ENCODE measurements at regions not wholly inside any gene's neighbourhood (a gene's known extent, or its start where the extent isn't known, plus 50 kb on each side); places are given as distances from the start of the nearest gene placed in this dataset.
A peak's percentile ranks its signal among the peaks of the same experiment; 100 is the strongest.
"Not testable (repeated sequence)": the region's sequence is repeated elsewhere in the genome, so short reads cannot be mapped to it uniquely, and the experiment has no call there.

- no peak overlapping the region for H3K27ac ChIP-seq (ENCODE audit: low read depth, low read length)
- H3K4me3 ChIP-seq (ENCODE audit: low read depth, low read length), result no peak overlapping the region
- no peaks in the 10 kb centered on the region for H3K36me3 ChIP-seq (ENCODE audit: control insufficient read depth, insufficient read depth, low read length)
- H3K4me1 ChIP-seq (ENCODE audit: control insufficient read depth, insufficient read depth, low read length), result peaks cover 6% of the 10 kb centered on the region
- H3K9me3 ChIP-seq (ENCODE audit: control insufficient read depth, insufficient read depth, low read length), result no peaks in the 10 kb centered on the region
- 83% methylated on average over 5 of the region's 5 CpGs for WGBS (ENCODE audit: insufficient coverage)
- peak in 1 of 6 donors; percentile 41 for DNase-seq (ENCODE audit: low read depth in 4 of 6, low spot score in 6 of 6)
- no peaks in the 10 kb centered on the region for H3K27me3 ChIP-seq (ENCODE audit: control insufficient read depth, insufficient read depth, low read length)
These were observed 245.2 kb upstream of the CCL2 start for GRCh38 chr17:34009912-34010311.

- no peak overlapping the region for H3K27ac ChIP-seq (ENCODE audit: low read depth, low read length)
- WGBS (ENCODE audit: insufficient coverage), result 61% methylated on average over 2 of the region's 2 CpGs
- peaks cover 6% of the 10 kb centered on the region for H3K4me1 ChIP-seq (ENCODE audit: control insufficient read depth, insufficient read depth, low read length)
- H3K27me3 ChIP-seq (ENCODE audit: control insufficient read depth, insufficient read depth, low read length), result no peaks in the 10 kb centered on the region
- H3K4me3 ChIP-seq (ENCODE audit: low read depth, low read length), result no peak overlapping the region
- DNase-seq (ENCODE audit: low read depth in 4 of 6, low spot score in 6 of 6), result no peak
- H3K36me3 ChIP-seq (ENCODE audit: control insufficient read depth, insufficient read depth, low read length), result no peaks in the 10 kb centered on the region
- no peaks in the 10 kb centered on the region for H3K9me3 ChIP-seq (ENCODE audit: control insufficient read depth, insufficient read depth, low read length)
These were observed 244.6 kb upstream of the CCL2 start for GRCh38 chr17:34010534-34010933.

GRCh38 chr17:34011599-34011998 lies 243.5 kb upstream of the CCL2 start:
- Histone ChIP-seq H3K4me3 (ENCODE audit: low read depth, low read length) (no peak overlapping the region), H3K9me3 (ENCODE audit: control insufficient read depth, insufficient read depth, low read length) (no peaks in the 10 kb centered on the region)
- 95% methylated on average over 3 of the region's 3 CpGs for WGBS (ENCODE audit: insufficient coverage)

GRCh38 chr17:34012709-34013375 lies 242.2 kb upstream of the CCL2 start:
- H3K36me3 ChIP-seq (ENCODE audit: control insufficient read depth, insufficient read depth, low read length), result no peaks in the 10 kb centered on the region
- 64% methylated on average over 2 of the region's 5 CpGs for WGBS (ENCODE audit: insufficient coverage)
- H3K4me1 ChIP-seq (ENCODE audit: control insufficient read depth, insufficient read depth, low read length), result peaks cover 6% of the 10 kb centered on the region
- H3K27ac ChIP-seq (ENCODE audit: low read depth, low read length), result no peak overlapping the region
- no peaks in the 10 kb centered on the region for H3K27me3 ChIP-seq (ENCODE audit: control insufficient read depth, insufficient read depth, low read length)
- DNase-seq (ENCODE audit: low read depth in 4 of 6, low spot score in 6 of 6), result peak in 2 of 6 donors; percentile 13 to 77
- H3K4me3 ChIP-seq (ENCODE audit: low read depth, low read length), result no peak overlapping the region
- H3K9me3 ChIP-seq (ENCODE audit: control insufficient read depth, insufficient read depth, low read length), result no peaks in the 10 kb centered on the region

More at GRCh38 chr17:34011599-34011998, 243.5 kb upstream of the CCL2 start:
- no peak for DNase-seq (ENCODE audit: low read depth in 4 of 6, low spot score in 6 of 6)
- Histone ChIP-seq H3K27me3 (ENCODE audit: control insufficient read depth, insufficient read depth, low read length) (no peaks in the 10 kb centered on the region), H3K36me3 (ENCODE audit: control insufficient read depth, insufficient read depth, low read length) (no peaks in the 10 kb centered on the region), H3K27ac (ENCODE audit: low read depth, low read length) (no peak overlapping the region), H3K4me1 (ENCODE audit: control insufficient read depth, insufficient read depth, low read length) (peaks cover 6% of the 10 kb centered on the region)

- no peak overlapping the region for H3K27ac ChIP-seq (ENCODE audit: low read depth, low read length)
- H3K36me3 ChIP-seq (ENCODE audit: control insufficient read depth, insufficient read depth, low read length), result no peaks in the 10 kb centered on the region
- 67% methylated on average over 1 of the region's 2 CpGs for WGBS (ENCODE audit: insufficient coverage)
- no peak for DNase-seq (ENCODE audit: low read depth in 4 of 6, low spot score in 6 of 6)
- H3K4me1 ChIP-seq (ENCODE audit: control insufficient read depth, insufficient read depth, low read length), result peaks cover 6% of the 10 kb centered on the region
- H3K4me3 ChIP-seq (ENCODE audit: low read depth, low read length), result no peak overlapping the region
- peaks cover 4% of the 10 kb centered on the region for H3K9me3 ChIP-seq (ENCODE audit: control insufficient read depth, insufficient read depth, low read length)
- H3K27me3 ChIP-seq (ENCODE audit: control insufficient read depth, insufficient read depth, low read length), result no peaks in the 10 kb centered on the region
These were observed 239.8 kb upstream of the CCL2 start for GRCh38 chr17:34015253-34015652.

GRCh38 chr17:34024386-34024785 lies 230.7 kb upstream of the CCL2 start:
- no peak overlapping the region for H3K27ac ChIP-seq (ENCODE audit: low read depth, low read length)
- no peaks in the 10 kb centered on the region for H3K27me3 ChIP-seq (ENCODE audit: control insufficient read depth, insufficient read depth, low read length)
- H3K9me3 ChIP-seq (ENCODE audit: control insufficient read depth, insufficient read depth, low read length), result no peaks in the 10 kb centered on the region
- 65% methylated on average over 2 of the region's 4 CpGs for WGBS (ENCODE audit: insufficient coverage)
- peak in 4 of 6 donors; percentile 23 to 74 (median 50) for DNase-seq (ENCODE audit: low read depth in 4 of 6, low spot score in 6 of 6)
- peaks cover 6% of the 10 kb centered on the region for H3K4me1 ChIP-seq (ENCODE audit: control insufficient read depth, insufficient read depth, low read length)
- no peak overlapping the region for H3K4me3 ChIP-seq (ENCODE audit: low read depth, low read length)
- no peaks in the 10 kb centered on the region for H3K36me3 ChIP-seq (ENCODE audit: control insufficient read depth, insufficient read depth, low read length)

GRCh38 chr17:34024806-34025551 lies 230.1 kb upstream of the CCL2 start:
- H3K4me3 ChIP-seq (ENCODE audit: low read depth, low read length), result no peak overlapping the region
- no peaks in the 10 kb centered on the region for H3K36me3 ChIP-seq (ENCODE audit: control insufficient read depth, insufficient read depth, low read length)
- no CpG with 5 or more reads among the region's 2 CpGs for WGBS (ENCODE audit: insufficient coverage)
- H3K27me3 ChIP-seq (ENCODE audit: control insufficient read depth, insufficient read depth, low read length), result no peaks in the 10 kb centered on the region
- no peaks in the 10 kb centered on the region for H3K9me3 ChIP-seq (ENCODE audit: control insufficient read depth, insufficient read depth, low read length)
- H3K27ac ChIP-seq (ENCODE audit: low read depth, low read length), result no peak overlapping the region
- H3K4me1 ChIP-seq (ENCODE audit: control insufficient read depth, insufficient read depth, low read length), result peaks cover 6% of the 10 kb centered on the region
- DNase-seq (ENCODE audit: low read depth in 4 of 6, low spot score in 6 of 6), result peak in 2 of 6 donors; percentile 27 to 29

GRCh38 chr17:34030601-34031000 lies 224.5 kb upstream of the CCL2 start:
- WGBS (ENCODE audit: insufficient coverage), result 76% methylated on average over 7 of the region's 7 CpGs
- not testable (repeated sequence) for H3K4me1 ChIP-seq (ENCODE audit: control insufficient read depth, insufficient read depth, low read length); DNase-seq (ENCODE audit: low read depth in 4 of 6, low spot score in 6 of 6); H3K27me3 ChIP-seq (ENCODE audit: control insufficient read depth, insufficient read depth, low read length); H3K27ac ChIP-seq (ENCODE audit: low read depth, low read length); H3K36me3 ChIP-seq (ENCODE audit: control insufficient read depth, insufficient read depth, low read length); H3K9me3 ChIP-seq (ENCODE audit: control insufficient read depth, insufficient read depth, low read length); H3K4me3 ChIP-seq (ENCODE audit: low read depth, low read length)

GRCh38 chr17:34032305-34032704 lies 222.8 kb upstream of the CCL2 start:
- H3K27ac ChIP-seq (ENCODE audit: low read depth, low read length); H3K9me3 ChIP-seq (ENCODE audit: control insufficient read depth, insufficient read depth, low read length); H3K27me3 ChIP-seq (ENCODE audit: control insufficient read depth, insufficient read depth, low read length); H3K36me3 ChIP-seq (ENCODE audit: control insufficient read depth, insufficient read depth, low read length); H3K4me1 ChIP-seq (ENCODE audit: control insufficient read depth, insufficient read depth, low read length); DNase-seq (ENCODE audit: low read depth in 4 of 6, low spot score in 6 of 6); H3K4me3 ChIP-seq (ENCODE audit: low read depth, low read length): not testable (repeated sequence)

- H3K9me3 ChIP-seq (ENCODE audit: control insufficient read depth, insufficient read depth, low read length); H3K4me3 ChIP-seq (ENCODE audit: low read depth, low read length); H3K27ac ChIP-seq (ENCODE audit: low read depth, low read length); H3K27me3 ChIP-seq (ENCODE audit: control insufficient read depth, insufficient read depth, low read length); H3K36me3 ChIP-seq (ENCODE audit: control insufficient read depth, insufficient read depth, low read length); H3K4me1 ChIP-seq (ENCODE audit: control insufficient read depth, insufficient read depth, low read length): not testable (repeated sequence)
- peak in 1 of 6 donors; percentile 69 for DNase-seq (ENCODE audit: low read depth in 4 of 6, low spot score in 6 of 6)
- WGBS (ENCODE audit: insufficient coverage), result 66% methylated on average over 5 of the region's 9 CpGs
These were observed 216.3 kb upstream of the CCL2 start for GRCh38 chr17:34038786-34039185.
